ENCODE measurements at regions not wholly inside any gene's neighbourhood (a gene's known extent, or its start where the extent isn't known, plus 50 kb on each side); places are given as distances from the start of the nearest gene placed in this dataset.

- 7% methylated on average over 2 of the region's 2 CpGs for WGBS
- no peak overlapping the region for H3K4me3 ChIP-seq (ENCODE audit: insufficient read depth in 1 of 2, low read depth in 1 of 2, low read length in 2 of 2)
Observed at GRCh38 chr7:96422388-96422787, 100.5 kb upstream of the SLC25A13 start.

DNA sequence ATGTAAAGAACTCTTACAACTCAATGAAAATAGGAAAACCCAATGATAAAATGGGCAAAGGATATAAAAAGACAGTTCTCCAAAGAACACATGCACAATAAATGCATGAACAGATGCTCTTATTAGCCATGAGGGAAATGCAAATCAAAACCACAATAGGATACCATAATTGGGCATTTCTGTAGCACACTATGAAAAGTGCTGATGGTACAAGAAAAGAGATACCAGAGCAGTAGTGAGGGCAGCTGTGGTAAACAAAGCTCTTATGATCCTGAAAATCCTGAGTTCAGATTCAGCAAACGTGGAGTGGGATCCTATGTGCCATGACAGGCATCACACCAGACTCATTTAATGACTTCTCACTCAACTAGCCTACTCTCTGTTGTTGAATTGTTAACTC is 96.7 kb upstream of the SLC25A13 start:
- H2BK12ac ChIP-seq (ENCODE audit: low read length in 2 of 2), result no peak overlapping the region
- H2BK5ac ChIP-seq (ENCODE audit: low read depth, low read length, poor library complexity, severe bottlenecking), result no peak overlapping the region
- no peak overlapping the region for H2BK15ac ChIP-seq (ENCODE audit: low read depth, poor library complexity, severe bottlenecking)
- H2BK120ac ChIP-seq (ENCODE audit: low read depth, low read length), result no peak overlapping the region
- WGBS, result no CpG with 5 or more reads among the region's 1 CpG
- H3K4me2 ChIP-seq (ENCODE audit: low read length, poor library complexity, severe bottlenecking), result no peak overlapping the region
- H2AK5ac ChIP-seq (ENCODE audit: low read length, severe bottlenecking), result no peak overlapping the region
- DNase-seq, result no peak
- no peaks in the 10 kb centered on the region for H3K36me3 ChIP-seq (ENCODE audit: control insufficient read depth in 1 of 2, insufficient read depth in 2 of 2, low read depth in 1 of 2, low read length in 2 of 2)
- H3K4me1 ChIP-seq (ENCODE audit: control insufficient read depth, insufficient read depth, low read depth, low read length), result no peaks in the 10 kb centered on the region
- no peak overlapping the region for H4K91ac ChIP-seq (ENCODE audit: low read length)
- no peak overlapping the region for H4K8ac ChIP-seq (ENCODE audit: low read length)
- H3K4ac ChIP-seq (ENCODE audit: low read depth in 1 of 2, low read length in 2 of 2), result no peak overlapping the region
- H3K79me1 ChIP-seq (replicated peaks; ENCODE audit: low read length, poor library complexity, severe bottlenecking), result no peaks in the 10 kb centered on the region
- no peak overlapping the region for H3K23ac ChIP-seq (ENCODE audit: low read length in 2 of 2)
- no peaks in the 10 kb centered on the region for H3K9me3 ChIP-seq (ENCODE audit: control insufficient read depth, low read length)
- no peak overlapping the region for H2AFZ ChIP-seq (ENCODE audit: low read depth, low read length)
- H3K27me3 ChIP-seq (ENCODE audit: control insufficient read depth in 1 of 2, insufficient read depth in 1 of 2, low read length in 2 of 2), result no peaks in the 10 kb centered on the region
- H3K27ac ChIP-seq (ENCODE audit: low read length, poor library complexity, severe bottlenecking), result no peak overlapping the region
- H3K18ac ChIP-seq (ENCODE audit: low read depth in 1 of 2, low read length in 2 of 2), result no peak overlapping the region
- H3K9ac ChIP-seq (ENCODE audit: low read length), result no peak overlapping the region
- H3K4me3 ChIP-seq (ENCODE audit: insufficient read depth in 1 of 2, low read depth in 1 of 2, low read length in 2 of 2), result no peak overlapping the region
- H3K14ac ChIP-seq (ENCODE audit: low read length in 2 of 2), result no peak overlapping the region

More at GRCh38 chr7:96422388-96422787, 100.5 kb upstream of the SLC25A13 start:
- Histone ChIP-seq H3K36me3 (ENCODE audit: control insufficient read depth in 1 of 2, insufficient read depth in 2 of 2, low read depth in 1 of 2, low read length in 2 of 2) (no peaks in the 10 kb centered on the region), H4K8ac (ENCODE audit: low read length) (no peak overlapping the region), H2BK15ac (ENCODE audit: low read depth, poor library complexity, severe bottlenecking) (no peak overlapping the region), H2BK12ac (ENCODE audit: low read length in 2 of 2) (no peak overlapping the region), H3K9ac (ENCODE audit: low read length) (no peak overlapping the region), H3K18ac (ENCODE audit: low read depth in 1 of 2, low read length in 2 of 2) (no peak overlapping the region), H3K79me1 (replicated peaks; ENCODE audit: low read length, poor library complexity, severe bottlenecking) (no peaks in the 10 kb centered on the region), H3K27me3 (ENCODE audit: control insufficient read depth in 1 of 2, insufficient read depth in 1 of 2, low read length in 2 of 2) (no peaks in the 10 kb centered on the region), H3K27ac (ENCODE audit: low read length, poor library complexity, severe bottlenecking) (no peak overlapping the region), H4K91ac (ENCODE audit: low read length) (no peak overlapping the region), H3K4me1 (ENCODE audit: control insufficient read depth, insufficient read depth, low read depth, low read length) (no peaks in the 10 kb centered on the region), H3K9me3 (ENCODE audit: control insufficient read depth, low read length) (no peaks in the 10 kb centered on the region), H3K23ac (ENCODE audit: low read length in 2 of 2) (no peak overlapping the region), H2BK5ac (ENCODE audit: low read depth, low read length, poor library complexity, severe bottlenecking) (no peak overlapping the region), H3K4ac (ENCODE audit: low read depth in 1 of 2, low read length in 2 of 2) (no peak overlapping the region), H2AK5ac (ENCODE audit: low read length, severe bottlenecking) (no peak overlapping the region), H3K14ac (ENCODE audit: low read length in 2 of 2) (no peak overlapping the region), H2AFZ (ENCODE audit: low read depth, low read length) (no peak overlapping the region), H2BK120ac (ENCODE audit: low read depth, low read length) (no peak overlapping the region), H3K4me2 (ENCODE audit: low read length, poor library complexity, severe bottlenecking) (no peak overlapping the region)
- no peak for DNase-seq

DNA sequence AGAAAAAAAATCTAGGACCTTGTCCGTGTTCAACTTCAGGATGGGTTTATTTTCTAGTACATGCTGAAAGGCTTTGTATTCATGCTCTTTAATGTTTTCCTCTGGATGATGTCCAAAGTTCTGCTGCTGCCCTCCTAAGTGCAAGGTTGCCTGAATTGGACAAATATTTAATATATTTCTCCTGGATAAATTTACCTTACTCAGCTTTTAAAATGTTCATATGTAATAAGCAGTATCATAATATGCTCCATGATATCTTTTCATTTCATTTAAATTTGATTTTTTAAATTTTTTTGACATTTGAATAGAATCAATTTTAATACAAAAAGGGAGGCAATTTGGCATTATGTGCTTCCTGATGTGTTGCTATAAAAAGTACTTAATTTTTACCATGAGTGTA is 95.9 kb upstream of the SLC25A13 start:
- no peak overlapping the region for H3K9ac ChIP-seq (ENCODE audit: low read length)
- no peak overlapping the region for H2BK120ac ChIP-seq (ENCODE audit: low read depth, low read length)
- no peaks in the 10 kb centered on the region for H3K79me1 ChIP-seq (replicated peaks; ENCODE audit: low read length, poor library complexity, severe bottlenecking)
- H2BK12ac ChIP-seq (ENCODE audit: low read length in 2 of 2), result no peak overlapping the region
- H3K36me3 ChIP-seq (ENCODE audit: control insufficient read depth in 1 of 2, insufficient read depth in 2 of 2, low read depth in 1 of 2, low read length in 2 of 2), result no peaks in the 10 kb centered on the region
- no peak overlapping the region for H3K27ac ChIP-seq (ENCODE audit: low read length, poor library complexity, severe bottlenecking)
- H2BK15ac ChIP-seq (ENCODE audit: low read depth, poor library complexity, severe bottlenecking), result no peak overlapping the region
- no peak overlapping the region for H2AFZ ChIP-seq (ENCODE audit: low read depth, low read length)
- no peak overlapping the region for H3K23ac ChIP-seq (ENCODE audit: low read length in 2 of 2)
- H2AK5ac ChIP-seq (ENCODE audit: low read length, severe bottlenecking), result no peak overlapping the region
- no peaks in the 10 kb centered on the region for H3K9me3 ChIP-seq (ENCODE audit: control insufficient read depth, low read length)
- no peak overlapping the region for H4K8ac ChIP-seq (ENCODE audit: low read length)
- no peak overlapping the region for H2BK5ac ChIP-seq (ENCODE audit: low read depth, low read length, poor library complexity, severe bottlenecking)
- no peak overlapping the region for H4K91ac ChIP-seq (ENCODE audit: low read length)
- DNase-seq, result no peak
- no peak overlapping the region for H3K18ac ChIP-seq (ENCODE audit: low read depth in 1 of 2, low read length in 2 of 2)
- no peak overlapping the region for H3K4ac ChIP-seq (ENCODE audit: low read depth in 1 of 2, low read length in 2 of 2)
- no peak overlapping the region for H3K4me2 ChIP-seq (ENCODE audit: low read length, poor library complexity, severe bottlenecking)
- no peaks in the 10 kb centered on the region for H3K4me1 ChIP-seq (ENCODE audit: control insufficient read depth, insufficient read depth, low read depth, low read length)
- no peak overlapping the region for H3K4me3 ChIP-seq (ENCODE audit: insufficient read depth in 1 of 2, low read depth in 1 of 2, low read length in 2 of 2)
- no peaks in the 10 kb centered on the region for H3K27me3 ChIP-seq (ENCODE audit: control insufficient read depth in 1 of 2, insufficient read depth in 1 of 2, low read length in 2 of 2)
- no peak overlapping the region for H3K14ac ChIP-seq (ENCODE audit: low read length in 2 of 2)
- WGBS, result 93% methylated on average over 1 of the region's 1 CpG

DNA sequence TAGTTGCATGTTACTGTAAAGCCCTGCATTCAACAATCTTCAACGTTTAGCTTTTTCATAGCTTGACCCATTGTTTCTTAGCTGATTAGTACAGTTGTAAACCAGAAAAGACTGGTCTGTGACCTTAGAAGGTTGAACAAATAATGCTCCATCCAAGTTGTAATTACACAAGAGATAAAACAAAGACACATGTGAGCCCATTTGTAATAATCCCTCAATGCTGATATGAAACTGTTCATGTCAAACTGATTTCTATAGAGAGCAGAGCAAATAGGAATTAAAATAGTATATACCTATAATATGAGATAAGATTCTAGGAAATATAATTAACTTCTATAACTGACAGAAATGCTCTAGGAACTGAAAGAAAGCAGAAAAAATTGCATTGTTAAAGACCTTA is 94.7 kb upstream of the SLC25A13 start:
- Histone ChIP-seq H3K23ac (ENCODE audit: low read length in 2 of 2) (no peak overlapping the region), H4K8ac (ENCODE audit: low read length) (no peak overlapping the region), H2BK5ac (ENCODE audit: low read depth, low read length, poor library complexity, severe bottlenecking) (no peak overlapping the region), H3K79me1 (replicated peaks; ENCODE audit: low read length, poor library complexity, severe bottlenecking) (no peaks in the 10 kb centered on the region), H3K27ac (ENCODE audit: low read length, poor library complexity, severe bottlenecking) (no peak overlapping the region), H3K4me2 (ENCODE audit: low read length, poor library complexity, severe bottlenecking) (no peak overlapping the region), H3K36me3 (ENCODE audit: control insufficient read depth in 1 of 2, insufficient read depth in 2 of 2, low read depth in 1 of 2, low read length in 2 of 2) (no peaks in the 10 kb centered on the region), H3K4me3 (ENCODE audit: insufficient read depth in 1 of 2, low read depth in 1 of 2, low read length in 2 of 2) (no peak overlapping the region), H3K27me3 (ENCODE audit: control insufficient read depth in 1 of 2, insufficient read depth in 1 of 2, low read length in 2 of 2) (no peaks in the 10 kb centered on the region), H2BK120ac (ENCODE audit: low read depth, low read length) (no peak overlapping the region), H3K18ac (ENCODE audit: low read depth in 1 of 2, low read length in 2 of 2) (no peak overlapping the region), H4K91ac (ENCODE audit: low read length) (no peak overlapping the region), H3K14ac (ENCODE audit: low read length in 2 of 2) (no peak overlapping the region), H2AK5ac (ENCODE audit: low read length, severe bottlenecking) (no peak overlapping the region), H2AFZ (ENCODE audit: low read depth, low read length) (no peak overlapping the region), H3K9me3 (ENCODE audit: control insufficient read depth, low read length) (no peaks in the 10 kb centered on the region), H2BK15ac (ENCODE audit: low read depth, poor library complexity, severe bottlenecking) (no peak overlapping the region), H3K4me1 (ENCODE audit: control insufficient read depth, insufficient read depth, low read depth, low read length) (no peaks in the 10 kb centered on the region), H3K4ac (ENCODE audit: low read depth in 1 of 2, low read length in 2 of 2) (no peak overlapping the region), H2BK12ac (ENCODE audit: low read length in 2 of 2) (no peak overlapping the region), H3K9ac (ENCODE audit: low read length) (no peak overlapping the region)
- no peak for DNase-seq
- no CpG with 5 or more reads among the region's 1 CpG for WGBS
